H7 (cell line): ENCODE measurements at regions not wholly inside any gene's neighbourhood (a gene's known extent, or its start where the extent isn't known, plus 50 kb on each side); places are given as distances from the start of the nearest gene placed in this dataset.
A peak's percentile ranks its signal among the peaks of the same experiment; 100 is the strongest.

Source experiments
- DNase-seq: peaks from one replicate; pipeline ENCODE4 v3.0.0; 2012
- H3K27me3 ChIP-seq: 2 replicates; pipeline ENCODE4 v1.6.0; 2011; ENCODE audit warnings: mild to moderate bottlenecking, low read length; ENCODE audit not compliant: control insufficient read depth, insufficient read depth
- H3K36me3 ChIP-seq: replicated peaks from 2 replicates; pipeline ENCODE4 v1.5.1; 2011; ENCODE audit warnings: low read length; ENCODE audit not compliant: control insufficient read depth, insufficient read depth
- H3K4me3 ChIP-seq: 2 replicates; pipeline ENCODE4 v1.5.1; 2011; ENCODE audit warnings: low read depth, mild to moderate bottlenecking, control low read depth, low read length, moderate library complexity; ENCODE audit not compliant: insufficient read depth

- DNase-seq: no peak
- H3K36me3 ChIP-seq: no peaks in the 10 kb centered on the region
- H3K4me3 ChIP-seq: no peak overlapping the region
- H3K27me3 ChIP-seq: no peaks in the 10 kb centered on the region
Observed at GRCh38 chr5:2391021-2391420, 360.5 kb downstream of the IRX2 start.

- H3K4me3 ChIP-seq: no peak overlapping the region
- DNase-seq: no peak
- H3K27me3 ChIP-seq: no peaks in the 10 kb centered on the region
- no peaks in the 10 kb centered on the region for H3K36me3 ChIP-seq
Observed at GRCh38 chr5:2388571-2388970, 362.9 kb downstream of the IRX2 start.

- peak; percentile 55 for DNase-seq
- no peaks in the 10 kb centered on the region for H3K36me3 ChIP-seq
- H3K27me3 ChIP-seq: no peaks in the 10 kb centered on the region
- H3K4me3 ChIP-seq: no peak overlapping the region
Observed at GRCh38 chr5:2387634-2388325, 363.7 kb downstream of the IRX2 start.

GRCh38 chr5:2387250-2387633, 364.2 kb downstream of the IRX2 start:
- DNase-seq: no peak
- H3K4me3 ChIP-seq: no peak overlapping the region
- no peaks in the 10 kb centered on the region for H3K27me3 ChIP-seq
- no peaks in the 10 kb centered on the region for H3K36me3 ChIP-seq

- H3K36me3 ChIP-seq: no peaks in the 10 kb centered on the region
- H3K27me3 ChIP-seq: no peaks in the 10 kb centered on the region
- no peak overlapping the region for H3K4me3 ChIP-seq
- no peak for DNase-seq
Observed at GRCh38 chr5:2385818-2386217, 365.7 kb downstream of the IRX2 start.

- Histone ChIP-seq H3K27me3 (no peaks in the 10 kb centered on the region), H3K36me3 (no peaks in the 10 kb centered on the region), H3K4me3 (no peak overlapping the region)
- DNase-seq: no peak
Observed at GRCh38 chr5:2383698-2384065, 367.8 kb downstream of the IRX2 start.

GRCh38 chr5:2382776-2383697, 368.4 kb downstream of the IRX2 start:
- Histone ChIP-seq H3K36me3 (no peaks in the 10 kb centered on the region), H3K27me3 (no peaks in the 10 kb centered on the region), H3K4me3 (no peak overlapping the region)
- peak; percentile 3 for DNase-seq

- DNase-seq: no peak
- no peaks in the 10 kb centered on the region for H3K36me3 ChIP-seq
- no peak overlapping the region for H3K4me3 ChIP-seq
- H3K27me3 ChIP-seq: no peaks in the 10 kb centered on the region
Observed at GRCh38 chr5:2381861-2382260, 369.6 kb downstream of the IRX2 start.

- H3K27me3 ChIP-seq: no peaks in the 10 kb centered on the region
- no peak overlapping the region for H3K4me3 ChIP-seq
- no peak for DNase-seq
- no peaks in the 10 kb centered on the region for H3K36me3 ChIP-seq
Observed at GRCh38 chr5:2381070-2381469, 370.4 kb downstream of the IRX2 start.

GRCh38 chr5:2378976-2379375, 372.5 kb downstream of the IRX2 start:
- Histone ChIP-seq H3K4me3 (no peak overlapping the region), H3K27me3 (no peaks in the 10 kb centered on the region), H3K36me3 (no peaks in the 10 kb centered on the region)
- DNase-seq: no peak

GRCh38 chr5:2378108-2378507, 373.4 kb downstream of the IRX2 start:
- Histone ChIP-seq H3K36me3 (no peaks in the 10 kb centered on the region), H3K4me3 (no peak overlapping the region), H3K27me3 (no peaks in the 10 kb centered on the region)
- no peak for DNase-seq

- no peak for DNase-seq
- Histone ChIP-seq H3K27me3 (no peaks in the 10 kb centered on the region), H3K36me3 (no peaks in the 10 kb centered on the region), H3K4me3 (no peak overlapping the region)
Observed at GRCh38 chr5:2376486-2376885, 375.0 kb downstream of the IRX2 start.

- no peaks in the 10 kb centered on the region for H3K36me3 ChIP-seq
- no peak for DNase-seq
Observed at GRCh38 chr5:2375757-2376250, 375.7 kb downstream of the IRX2 start.

GRCh38 chr5:2375291-2375690, 376.2 kb downstream of the IRX2 start:
- H3K27me3 ChIP-seq: no peaks in the 10 kb centered on the region
- no peaks in the 10 kb centered on the region for H3K36me3 ChIP-seq
- H3K4me3 ChIP-seq: no peak overlapping the region
- no peak for DNase-seq

More at GRCh38 chr5:2375757-2376250, 375.7 kb downstream of the IRX2 start:
- Histone ChIP-seq H3K27me3 (no peaks in the 10 kb centered on the region), H3K4me3 (no peak overlapping the region)

GRCh38 chr5:2374703-2375102, 376.8 kb downstream of the IRX2 start:
- H3K36me3 ChIP-seq: no peaks in the 10 kb centered on the region
- H3K27me3 ChIP-seq: no peaks in the 10 kb centered on the region
- no peak overlapping the region for H3K4me3 ChIP-seq
- no peak for DNase-seq
